K562 (cell line): ENCODE measurements at regions not wholly inside any gene's neighbourhood (a gene's known extent, or its start where the extent isn't known, plus 50 kb on each side); places are given as distances from the start of the nearest gene placed in this dataset.

Experiments used
- ATAC-seq: fragments of 200-7000 bp; cut with Tn5 transposase; 3 replicates; pipeline ENCODE4 v1.9.1; 2020; ENCODE audit warnings: moderate library complexity
- BruUV-seq: library from RNA; stranded (reverse); fragments of 400-500 nt; replicated peaks from 2 replicates; lab custom pipeline; 2021; lab: Mats Ljungman, UMichigan
- CTCF ChIA-PET: fragments of 300-600 bp; formaldehyde crosslinking; extraction: SDS; loops from one replicate; lab custom pipeline; 2021; ENCODE audit warnings: low intra/inter-chr PET ratio; lab: Yijun Ruan, JAX
- POLR2A ChIA-PET: fragments of 300-600, 350-650 bp; sonication (Branson Sonifier 250); formaldehyde crosslinking; extraction: SDS; loops from one replicate; lab custom pipeline; 2021; ENCODE audit warnings: antibody characterized with exemption, inconsistent platforms; lab: Yijun Ruan, JAX
- DNase-seq, 4 experiments: peaks; one replicate each; pipeline versions ENCODE4 v3.0.0 to v3.0.0-alpha.2; 2011 to 2018; ENCODE audit warnings: low spot score in 3 of 4, mixed read lengths in 3 of 4; ENCODE audit errors: extremely low read depth in 1 of 4
- FAIRE-seq: peaks from 2 replicates; lab custom pipeline; 2011; peaks lifted over from hg19 to GRCh38; lab: Jason Lieb, UNC
- H2AFZ ChIP-seq: 2 replicates; pipeline ENCODE4 v1.6.0; 2011; ENCODE audit warnings: low read depth, low read length, control low read depth, inconsistent platforms
- H3K27ac ChIP-seq: fragments of 200-600 bp; 3 replicates; pipeline ENCODE4 v1.8.0; 2011; ENCODE audit warnings: low read depth, mild to moderate bottlenecking, control low read depth, inconsistent platforms, low read length, moderate library complexity, mixed read lengths; ENCODE audit errors: extremely low read depth
- H3K27me3 ChIP-seq, 2 experiments: fragments of 300-600 bp in 1 of 2; 2 replicates in 1 of 2; 3 replicates in 1 of 2; pipeline versions ENCODE4 v1.6.0 to v1.8.0; 2011; ENCODE audit warnings: inconsistent platforms in 2 of 2, low read length in 2 of 2, mild to moderate bottlenecking in 1 of 2, mixed read lengths in 1 of 2, moderate library complexity in 1 of 2; ENCODE audit not compliant: control insufficient read depth in 2 of 2, insufficient read depth in 2 of 2
- H3K36me3 ChIP-seq: fragments of 300-600 bp; 3 replicates; pipeline ENCODE4 v1.8.0; 2011; ENCODE audit warnings: mild to moderate bottlenecking, low read length, inconsistent platforms; ENCODE audit not compliant: control insufficient read depth, insufficient read depth
- H3K4me1 ChIP-seq, 2 experiments: fragments of 200-600 bp in 1 of 2; replicated peaks in 1 of 2; 2 replicates in 1 of 2; 3 replicates in 1 of 2; pipeline versions ENCODE4 v1.5.1 to v1.8.0; 2011; ENCODE audit warnings: inconsistent platforms in 2 of 2, low read length in 2 of 2, mild to moderate bottlenecking in 1 of 2, mixed read lengths in 1 of 2, moderate library complexity in 1 of 2; ENCODE audit not compliant: control insufficient read depth in 2 of 2, insufficient read depth in 2 of 2
- H3K4me2 ChIP-seq: 2 replicates; pipeline ENCODE4 v1.6.1; 2011; ENCODE audit warnings: low read length, control low read depth, inconsistent platforms, mixed read lengths; ENCODE audit not compliant: insufficient read depth
- H3K4me3 ChIP-seq: fragments of 200-600 bp; sonication (generic), shearing (Covaris generic); 2 replicates; pipeline ENCODE4 v1.5.1; 2016; ENCODE audit warnings: control low read depth, inconsistent platforms
- H3K79me2 ChIP-seq: fragments of 200-600 bp; 3 replicates; pipeline ENCODE4 v1.8.0; 2011; ENCODE audit warnings: low read length, inconsistent platforms; ENCODE audit not compliant: control insufficient read depth, insufficient read depth
- H3K9ac ChIP-seq, 2 experiments: 2 replicates each; pipeline versions ENCODE4 v1.6.0 to v1.6.1; 2011; ENCODE audit warnings: low read depth in 2 of 2, low read length in 2 of 2, control low read depth in 1 of 2, inconsistent platforms in 1 of 2, mild to moderate bottlenecking in 1 of 2, mixed read lengths in 1 of 2; ENCODE audit not compliant: insufficient read depth in 1 of 2
- H3K9me1 ChIP-seq: one replicate; pipeline ENCODE4 v1.6.0; 2011; ENCODE audit warnings: inconsistent platforms, mild to moderate bottlenecking, low read length, moderate library complexity; ENCODE audit not compliant: control insufficient read depth, insufficient read depth
- H3K9me3 ChIP-seq: replicated peaks from 2 replicates; pipeline ENCODE4 v1.5.1; 2011; ENCODE audit warnings: low read depth, low read length, inconsistent platforms; ENCODE audit not compliant: control insufficient read depth, insufficient read depth
- H4K20me1 ChIP-seq: replicated peaks from 2 replicates; pipeline ENCODE4 v1.6.1; 2011; ENCODE audit warnings: low read length, inconsistent platforms, mixed read lengths; ENCODE audit not compliant: control insufficient read depth, insufficient read depth
- BDP1 ChIP-seq: IDR thresholded peaks from 3 replicates; pipeline ENCODE4 v1.6.1; 2011; ENCODE audit not compliant: insufficient read length, insufficient read depth
- FOXK1 ChIP-seq: sonication (generic); formaldehyde crosslinking; IDR thresholded peaks from 2 replicates; pipeline ENCODE4 v1.8.0; 2022; ENCODE audit warnings: missing genetic modification reagents, mild to moderate bottlenecking, borderline replicate concordance
- FOXP1 ChIP-seq: sonication (generic); formaldehyde crosslinking; IDR thresholded peaks from 2 replicates; pipeline ENCODE4 v1.8.0; 2022; ENCODE audit warnings: mild to moderate bottlenecking, missing genetic modification reagents
- PTRF ChIP-seq: fragments of 450-650 bp; IDR thresholded peaks from 2 replicates; pipeline ENCODE4 v1.6.1; 2016; ENCODE audit warnings: mild to moderate bottlenecking, missing genetic modification characterization, missing compliant biosample characterization
- SMC3 ChIP-seq: conservative IDR thresholded peaks from 2 replicates; pipeline ENCODE4 v1.6.1; 2011; ENCODE audit warnings: low read depth, low read length, improper control_type of control experiment; ENCODE audit not compliant: insufficient read depth
- WGBS: fragments of 100-300 bp; shearing (Covaris generic); methylation state at CpG from one replicate; pipeline ENCODE4 v1.1.6; 2016; ENCODE audit warnings: low coverage, mixed read lengths; ENCODE audit not compliant: insufficient coverage; ENCODE audit errors: missing lambda C conversion rate; 5-methylcytosine and 5-hydroxymethylcytosine counted together
- in situ Hi-C: fragments of 300-500 bp; cut with MboI; formaldehyde crosslinking; loops from 4 replicates; pipeline ENCODE4 v1.15.0; 2018; ENCODE audit warnings: inconsistent platforms, mixed read lengths
- intact Hi-C: fragments of 100-400 bp; cut with micrococcal nuclease; formaldehyde crosslinking; loops from 2 replicates; pipeline ENCODE4 v1.14.2; 2022
- TF ChIP-seq, protein P1 (sequence below): IDR thresholded peaks from 2 replicates; pipeline ENCODE4 v1.6.1; 2011; ENCODE audit warnings: borderline replicate concordance, low read depth, mild to moderate bottlenecking, moderate library complexity, low read length; ENCODE audit not compliant: insufficient read depth, poor library complexity, severe bottlenecking
- TF ChIP-seq, protein P2 (sequence below), 3 experiments: fragments of 200-800 bp in 1 of 3; fragments of 250-450 bp in 1 of 3; fragments of 450-650 bp in 1 of 3; sonication (Bioruptor Pico) in 1 of 3; sonication (Bioruptor generic) in 1 of 3; formaldehyde crosslinking in 1 of 3; IDR thresholded peaks; 2 replicates each; pipeline versions ENCODE4 v1.6.1 to v1.8.0; 2016 to 2022; ENCODE audit warnings: mild to moderate bottlenecking in 2 of 3, missing genetic modification characterization in 2 of 3, missing compliant biosample characterization in 1 of 3, moderate library complexity in 1 of 3
- TF ChIP-seq, protein P3 (sequence below), 3 experiments: IDR thresholded peaks in 2 of 3; conservative IDR thresholded peaks in 1 of 3; 2 replicates each; pipeline ENCODE4 v1.5.1; 2011 to 2012; ENCODE audit warnings: low read length in 3 of 3, mild to moderate bottlenecking in 3 of 3, control low read depth in 2 of 3, improper control_type of control experiment in 1 of 3, inconsistent platforms in 1 of 3, low read depth in 1 of 3, mixed read lengths in 1 of 3, moderate library complexity in 1 of 3; ENCODE audit not compliant: insufficient read depth in 2 of 3

DNA sequence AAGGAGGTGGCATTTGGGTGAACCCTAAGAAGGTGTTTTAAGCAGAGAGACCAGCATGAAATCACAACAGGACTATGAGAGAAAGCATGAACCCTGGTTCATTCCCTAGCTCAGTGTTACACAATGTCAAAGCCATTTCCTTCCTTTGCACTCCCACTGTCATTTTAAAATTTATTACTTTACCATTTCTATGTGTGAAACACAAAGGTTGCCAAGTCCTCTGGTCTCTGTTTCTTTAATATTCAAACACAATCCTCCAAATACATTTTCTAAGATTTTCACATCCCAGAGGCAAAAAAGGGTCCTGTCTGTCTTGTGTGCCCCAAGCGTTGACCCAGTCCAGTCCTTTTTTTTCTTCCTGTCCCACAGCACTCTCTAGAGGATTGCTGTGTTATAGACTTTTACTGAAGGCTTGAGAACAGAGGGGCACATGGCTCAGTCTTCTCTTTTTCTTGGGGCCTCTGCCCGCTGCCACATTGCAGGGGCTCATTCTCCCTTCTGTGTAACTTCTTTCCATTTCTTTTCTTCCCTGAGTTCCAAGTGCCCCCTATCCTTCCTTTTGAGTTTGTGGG lies 78.6 kb upstream of the SLC28A3 start:
- in situ Hi-C loops: loop anchor here (25.0 kb wide), 1 partner anchor 543 kb away; no protein-coding TSS in a partner anchor

More for the DNA sequence above, 78.6 kb upstream of the SLC28A3 start:
- intact Hi-C loops: no loop called here
- ATAC-seq: no peak
- no peak for TF ChIP-seq PTRF (tag)
- TF ChIP-seq FOXP1 (CRISPR knock-in tag): no peak
- TF ChIP-seq, protein P1, sequence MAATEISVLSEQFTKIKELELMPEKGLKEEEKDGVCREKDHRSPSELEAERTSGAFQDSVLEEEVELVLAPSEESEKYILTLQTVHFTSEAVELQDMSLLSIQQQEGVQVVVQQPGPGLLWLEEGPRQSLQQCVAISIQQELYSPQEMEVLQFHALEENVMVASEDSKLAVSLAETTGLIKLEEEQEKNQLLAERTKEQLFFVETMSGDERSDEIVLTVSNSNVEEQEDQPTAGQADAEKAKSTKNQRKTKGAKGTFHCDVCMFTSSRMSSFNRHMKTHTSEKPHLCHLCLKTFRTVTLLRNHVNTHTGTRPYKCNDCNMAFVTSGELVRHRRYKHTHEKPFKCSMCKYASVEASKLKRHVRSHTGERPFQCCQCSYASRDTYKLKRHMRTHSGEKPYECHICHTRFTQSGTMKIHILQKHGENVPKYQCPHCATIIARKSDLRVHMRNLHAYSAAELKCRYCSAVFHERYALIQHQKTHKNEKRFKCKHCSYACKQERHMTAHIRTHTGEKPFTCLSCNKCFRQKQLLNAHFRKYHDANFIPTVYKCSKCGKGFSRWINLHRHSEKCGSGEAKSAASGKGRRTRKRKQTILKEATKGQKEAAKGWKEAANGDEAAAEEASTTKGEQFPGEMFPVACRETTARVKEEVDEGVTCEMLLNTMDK: no peak
- TF ChIP-seq SMC3: no peak
- TF ChIP-seq FOXK1 (CRISPR knock-in tag): no peak
- TF ChIP-seq BDP1: no peak
- TF ChIP-seq, protein P2, sequence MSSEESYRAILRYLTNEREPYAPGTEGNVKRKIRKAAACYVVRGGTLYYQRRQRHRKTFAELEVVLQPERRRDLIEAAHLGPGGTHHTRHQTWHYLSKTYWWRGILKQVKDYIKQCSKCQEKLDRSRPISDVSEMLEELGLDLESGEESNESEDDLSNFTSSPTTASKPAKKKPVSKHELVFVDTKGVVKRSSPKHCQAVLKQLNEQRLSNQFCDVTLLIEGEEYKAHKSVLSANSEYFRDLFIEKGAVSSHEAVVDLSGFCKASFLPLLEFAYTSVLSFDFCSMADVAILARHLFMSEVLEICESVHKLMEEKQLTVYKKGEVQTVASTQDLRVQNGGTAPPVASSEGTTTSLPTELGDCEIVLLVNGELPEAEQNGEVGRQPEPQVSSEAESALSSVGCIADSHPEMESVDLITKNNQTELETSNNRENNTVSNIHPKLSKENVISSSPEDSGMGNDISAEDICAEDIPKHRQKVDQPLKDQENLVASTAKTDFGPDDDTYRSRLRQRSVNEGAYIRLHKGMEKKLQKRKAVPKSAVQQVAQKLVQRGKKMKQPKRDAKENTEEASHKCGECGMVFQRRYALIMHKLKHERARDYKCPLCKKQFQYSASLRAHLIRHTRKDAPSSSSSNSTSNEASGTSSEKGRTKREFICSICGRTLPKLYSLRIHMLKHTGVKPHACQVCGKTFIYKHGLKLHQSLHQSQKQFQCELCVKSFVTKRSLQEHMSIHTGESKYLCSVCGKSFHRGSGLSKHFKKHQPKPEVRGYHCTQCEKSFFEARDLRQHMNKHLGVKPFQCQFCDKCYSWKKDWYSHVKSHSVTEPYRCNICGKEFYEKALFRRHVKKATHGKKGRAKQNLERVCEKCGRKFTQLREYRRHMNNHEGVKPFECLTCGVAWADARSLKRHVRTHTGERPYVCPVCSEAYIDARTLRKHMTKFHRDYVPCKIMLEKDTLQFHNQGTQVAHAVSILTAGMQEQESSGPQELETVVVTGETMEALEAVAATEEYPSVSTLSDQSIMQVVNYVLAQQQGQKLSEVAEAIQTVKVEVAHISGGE (CRISPR knock-in tag; IDR thresholded peaks at IDR 0.05): no peak
- TF ChIP-seq, protein P3, sequence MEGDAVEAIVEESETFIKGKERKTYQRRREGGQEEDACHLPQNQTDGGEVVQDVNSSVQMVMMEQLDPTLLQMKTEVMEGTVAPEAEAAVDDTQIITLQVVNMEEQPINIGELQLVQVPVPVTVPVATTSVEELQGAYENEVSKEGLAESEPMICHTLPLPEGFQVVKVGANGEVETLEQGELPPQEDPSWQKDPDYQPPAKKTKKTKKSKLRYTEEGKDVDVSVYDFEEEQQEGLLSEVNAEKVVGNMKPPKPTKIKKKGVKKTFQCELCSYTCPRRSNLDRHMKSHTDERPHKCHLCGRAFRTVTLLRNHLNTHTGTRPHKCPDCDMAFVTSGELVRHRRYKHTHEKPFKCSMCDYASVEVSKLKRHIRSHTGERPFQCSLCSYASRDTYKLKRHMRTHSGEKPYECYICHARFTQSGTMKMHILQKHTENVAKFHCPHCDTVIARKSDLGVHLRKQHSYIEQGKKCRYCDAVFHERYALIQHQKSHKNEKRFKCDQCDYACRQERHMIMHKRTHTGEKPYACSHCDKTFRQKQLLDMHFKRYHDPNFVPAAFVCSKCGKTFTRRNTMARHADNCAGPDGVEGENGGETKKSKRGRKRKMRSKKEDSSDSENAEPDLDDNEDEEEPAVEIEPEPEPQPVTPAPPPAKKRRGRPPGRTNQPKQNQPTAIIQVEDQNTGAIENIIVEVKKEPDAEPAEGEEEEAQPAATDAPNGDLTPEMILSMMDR (IDR thresholded peaks at IDR 0.05 in 2 of 3, conservative IDR thresholded peaks at IDR 0.05 in 1 of 3; ENCODE audit: insufficient read depth in 2 of 3, low read depth in 1 of 3, low read length in 3 of 3): peak in 2 of 3 experiments; percentile 17 to 22; a peak in 3 of 6 replicates
- TF ChIP-seq, all 486 proteins: peak for 1
- CTCF ChIA-PET: no interaction called here
- Histone ChIP-seq H3K9ac (no peak overlapping the region), H3K4me3 (no peak overlapping the region), H2AFZ (no peak overlapping the region), H3K79me2 (no peaks in the 10 kb centered on the region), H3K27me3 (no peaks in the 10 kb centered on the region), H3K4me1 (no peaks in the 10 kb centered on the region), H3K9me3 (no peaks in the 10 kb centered on the region), H4K20me1 (no peaks in the 10 kb centered on the region), H3K27ac (no peak overlapping the region), H3K36me3 (no peaks in the 10 kb centered on the region), H3K9me1 (no peaks in the 10 kb centered on the region), H3K4me2 (no peak overlapping the region)
- DNase-seq (no peak), FAIRE-seq (no peak)
- POLR2A ChIA-PET: interaction anchor here (0.5 kb wide), 1 partner anchor 10 kb away, joined by 3 read pairs; no protein-coding TSS in a partner anchor
- BruUV-seq: no TSS peak
- WGBS: 0% methylated on average over 1 of the region's 2 CpGs
